GM23338 (cell line): ENCODE measurements at regions not wholly inside any gene's neighbourhood (a gene's known extent, or its start where the extent isn't known, plus 50 kb on each side); places are given as distances from the start of the nearest gene placed in this dataset.

Experiments
- ATAC-seq: fragments of 200-7000 bp; cut with Tn5 transposase; 3 replicates; pipeline ENCODE4 v1.9.1; 2020
- DNase-seq: peaks from one replicate; pipeline ENCODE4 v3.0.0-alpha.2; 2015; ENCODE audit warnings: low spot score
- H2AFZ ChIP-seq: fragments of 200-600 bp; sonication (generic); 2 replicates; pipeline ENCODE4 v1.8.0; 2016; ENCODE audit warnings: antibody characterized with exemption, mild to moderate bottlenecking, moderate library complexity
- H3F3A ChIP-seq: fragments of 200-600 bp; sonication (generic); replicated peaks from 2 replicates; pipeline ENCODE4 v1.8.0; 2017; ENCODE audit warnings: antibody characterized with exemption, mixed run types, low read depth
- H3K27ac ChIP-seq: fragments of 200-600 bp; sonication (generic); 2 replicates; pipeline ENCODE4 v1.6.1; 2016; ENCODE audit warnings: low read depth
- H3K27me3 ChIP-seq: fragments of 200-600 bp; sonication (generic); 2 replicates; pipeline ENCODE4 v1.8.0; 2016; ENCODE audit warnings: mild to moderate bottlenecking, mixed run types, moderate library complexity; ENCODE audit not compliant: insufficient read depth
- H3K36me3 ChIP-seq: fragments of 200-600 bp; sonication (generic); 2 replicates; pipeline ENCODE4 v1.8.0; 2016; ENCODE audit warnings: mild to moderate bottlenecking; ENCODE audit not compliant: insufficient read depth
- H3K4me1 ChIP-seq: fragments of 200-600 bp; sonication (generic); 2 replicates; pipeline ENCODE4 v1.8.0; 2016; ENCODE audit warnings: mild to moderate bottlenecking, moderate library complexity; ENCODE audit not compliant: insufficient read depth
- H3K4me2 ChIP-seq: fragments of 200-600 bp; sonication (generic); 2 replicates; pipeline ENCODE4 v1.7.1; 2017; ENCODE audit warnings: mixed run types
- H3K4me3 ChIP-seq: fragments of 200-600 bp; sonication (generic); 2 replicates; pipeline ENCODE4 v1.6.1; 2016; ENCODE audit warnings: mixed run types
- H3K79me2 ChIP-seq: fragments of 200-600 bp; sonication (generic); replicated peaks from 2 replicates; pipeline ENCODE4 v1.8.0; 2017; ENCODE audit warnings: mild to moderate bottlenecking; ENCODE audit not compliant: insufficient read depth
- H3K9me2 ChIP-seq: fragments of 200-600 bp; sonication (generic); 2 replicates; pipeline ENCODE4 v1.8.0; 2017; ENCODE audit not compliant: insufficient read depth
- H4K20me1 ChIP-seq: fragments of 200-600 bp; sonication (generic); replicated peaks from 2 replicates; pipeline ENCODE4 v1.8.0; 2017; ENCODE audit warnings: mild to moderate bottlenecking; ENCODE audit not compliant: insufficient read depth
- H3K27ac Mint-ChIP-seq: 2 replicates; pipeline ENCODE4 v1.8.0; 2020; ENCODE audit warnings: inconsistent platforms, mild to moderate bottlenecking, moderate library complexity, mixed read lengths
- H3K27me3 Mint-ChIP-seq: 3 replicates; pipeline ENCODE4 v1.8.0; 2022; ENCODE audit warnings: low read depth, mild to moderate bottlenecking, moderate library complexity, mixed read lengths, inconsistent platforms; ENCODE audit not compliant: insufficient read depth, poor library complexity
- H3K36me3 Mint-ChIP-seq: 3 replicates; pipeline ENCODE4 v1.8.0; 2021; ENCODE audit warnings: low read depth, mild to moderate bottlenecking, inconsistent platforms, moderate library complexity, mixed read lengths
- H3K4me1 Mint-ChIP-seq: 3 replicates; pipeline ENCODE4 v1.8.0; 2020; ENCODE audit warnings: mild to moderate bottlenecking, inconsistent platforms, mixed read lengths
- H3K4me3 Mint-ChIP-seq: 3 replicates; pipeline ENCODE4 v1.8.0; 2021; ENCODE audit warnings: moderate library complexity, mild to moderate bottlenecking, inconsistent platforms, mixed read lengths
- H3K9me3 Mint-ChIP-seq: 3 replicates; pipeline ENCODE4 v1.8.0; 2020; ENCODE audit warnings: moderate library complexity, mild to moderate bottlenecking, inconsistent platforms, mixed read lengths
- CREB1 ChIP-seq: fragments of 250-450 bp; sonication (Bioruptor Pico); IDR thresholded peaks from 2 replicates; pipeline ENCODE4 v1.5.0; 2020; ENCODE audit warnings: low read depth, mild to moderate bottlenecking, moderate library complexity
- EZH2 ChIP-seq: fragments of 200-600 bp; sonication (generic); IDR thresholded peaks from one replicate; pipeline ENCODE4 v1.8.0; 2017; ENCODE audit warnings: antibody characterized with exemption, mild to moderate bottlenecking, low read depth; ENCODE audit not compliant: unreplicated experiment
- JUNB ChIP-seq: IDR thresholded peaks from one replicate; pipeline ENCODE4 v1.6.1; 2016; ENCODE audit warnings: antibody characterized with exemption; ENCODE audit not compliant: unreplicated experiment
- POLR2AphosphoS5 ChIP-seq: IDR thresholded peaks from 2 replicates; pipeline ENCODE4 v1.6.1; 2016; ENCODE audit warnings: antibody characterized with exemption, low read depth
- STAT1 ChIP-seq: IDR thresholded peaks from one replicate; pipeline ENCODE4 v1.6.1; 2016; ENCODE audit warnings: antibody characterized with exemption; ENCODE audit not compliant: unreplicated experiment
- ZNF114 ChIP-seq: fragments of 250-450 bp; sonication (Bioruptor Pico); IDR thresholded peaks from 2 replicates; pipeline ENCODE4 v1.5.0; 2020; ENCODE audit warnings: mild to moderate bottlenecking, moderate library complexity
- ZNF331 ChIP-seq: fragments of 250-450 bp; sonication (Bioruptor Pico); IDR thresholded peaks from 2 replicates; pipeline ENCODE4 v1.5.0; 2020; ENCODE audit warnings: low read depth, mild to moderate bottlenecking, moderate library complexity
- TF ChIP-seq, protein P1 (sequence below), 2 experiments: fragments of 200-600 bp in 1 of 2; sonication (generic) in 1 of 2; conservative IDR thresholded peaks; 2 replicates each; pipeline versions ENCODE4 v1.5.1 to v1.6.1; 2016 to 2017; ENCODE audit warnings: antibody characterized with exemption in 2 of 2, low read depth in 2 of 2, mild to moderate bottlenecking in 2 of 2, moderate library complexity in 1 of 2
- TF ChIP-seq, protein P2 (sequence below): IDR thresholded peaks from one replicate; pipeline ENCODE4 v1.6.1; 2018; ENCODE audit warnings: antibody characterized with exemption; ENCODE audit not compliant: unreplicated experiment
- TF ChIP-seq, protein P3 (sequence below): IDR thresholded peaks from 2 replicates; pipeline ENCODE4 v1.6.1; 2016; ENCODE audit warnings: antibody characterized with exemption

GRCh38 chr2:136344339-136344738 is 226.4 kb upstream of the CXCR4 start:
- no peak for DNase-seq
- H3K27me3 Mint-ChIP-seq = no peaks in the 10 kb centered on the region
- no peaks in the 10 kb centered on the region for H3K4me1 Mint-ChIP-seq
- no peak overlapping the region for H3K4me3 Mint-ChIP-seq
- H3K4me1 ChIP-seq = no peaks in the 10 kb centered on the region
- H3K4me3 ChIP-seq = no peak overlapping the region
- H3K27me3 ChIP-seq = no peaks in the 10 kb centered on the region
- no peaks in the 10 kb centered on the region for H3K9me2 ChIP-seq
- no peak overlapping the region for H3K4me2 ChIP-seq
- ATAC-seq = no peak
- no peak overlapping the region for H2AFZ ChIP-seq
- H3K27ac ChIP-seq = no peak overlapping the region
- H3K36me3 Mint-ChIP-seq = no peaks in the 10 kb centered on the region
- no peak overlapping the region for H3K27ac Mint-ChIP-seq
- no peaks in the 10 kb centered on the region for H3K79me2 ChIP-seq
- no peaks in the 10 kb centered on the region for H4K20me1 ChIP-seq
- H3F3A ChIP-seq = no peaks in the 10 kb centered on the region
- H3K9me3 Mint-ChIP-seq = no peaks in the 10 kb centered on the region; the same call in 2 of the 3 replicates
- TF ChIP-seq EZH2 (no peak), ZNF114 (CRISPR knock-in tag) (no peak)
- H3K36me3 ChIP-seq = no peaks in the 10 kb centered on the region

DNA sequence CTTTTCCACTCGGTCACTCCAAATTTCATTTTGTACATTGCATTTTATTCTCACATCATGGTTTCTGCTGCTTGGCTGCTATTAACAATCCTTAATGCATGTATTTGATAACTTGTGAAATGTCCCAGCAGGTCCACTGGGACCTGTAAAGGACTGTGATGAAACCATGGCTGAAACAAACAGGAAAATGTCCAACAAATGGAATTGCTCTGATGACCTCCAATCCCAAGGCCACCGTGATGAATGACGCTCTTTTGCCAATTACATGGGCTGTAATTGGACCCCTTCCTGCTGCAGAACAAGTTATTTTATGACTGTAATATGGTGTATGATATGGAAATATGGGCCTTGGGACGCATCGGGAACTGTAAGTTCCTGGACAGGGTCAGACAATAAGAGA is 224.2 kb upstream of the CXCR4 start:
- Histone ChIP-seq H4K20me1 (no peaks in the 10 kb centered on the region), H3K4me3 (no peak overlapping the region), H3K4me2 (no peak overlapping the region), H3K9me2 (no peaks in the 10 kb centered on the region), H3F3A (no peaks in the 10 kb centered on the region), H3K27ac (no peak overlapping the region), H2AFZ (no peak overlapping the region), H3K4me1 (no peaks in the 10 kb centered on the region), H3K79me2 (no peaks in the 10 kb centered on the region), H3K27me3 (no peaks in the 10 kb centered on the region), H3K36me3 (no peaks in the 10 kb centered on the region)
- Mint-ChIP-seq H3K36me3 (no peaks in the 10 kb centered on the region), H3K27me3 (no peaks in the 10 kb centered on the region), H3K4me1 (no peaks in the 10 kb centered on the region), H3K4me3 (no peak overlapping the region), H3K9me3 (no peaks in the 10 kb centered on the region; the same call in 2 of the 3 replicates), H3K27ac (no peak overlapping the region)
- ATAC-seq (no peak), DNase-seq (no peak)
- no peak for TF ChIP-seq JUNB
- TF ChIP-seq, protein P1, sequence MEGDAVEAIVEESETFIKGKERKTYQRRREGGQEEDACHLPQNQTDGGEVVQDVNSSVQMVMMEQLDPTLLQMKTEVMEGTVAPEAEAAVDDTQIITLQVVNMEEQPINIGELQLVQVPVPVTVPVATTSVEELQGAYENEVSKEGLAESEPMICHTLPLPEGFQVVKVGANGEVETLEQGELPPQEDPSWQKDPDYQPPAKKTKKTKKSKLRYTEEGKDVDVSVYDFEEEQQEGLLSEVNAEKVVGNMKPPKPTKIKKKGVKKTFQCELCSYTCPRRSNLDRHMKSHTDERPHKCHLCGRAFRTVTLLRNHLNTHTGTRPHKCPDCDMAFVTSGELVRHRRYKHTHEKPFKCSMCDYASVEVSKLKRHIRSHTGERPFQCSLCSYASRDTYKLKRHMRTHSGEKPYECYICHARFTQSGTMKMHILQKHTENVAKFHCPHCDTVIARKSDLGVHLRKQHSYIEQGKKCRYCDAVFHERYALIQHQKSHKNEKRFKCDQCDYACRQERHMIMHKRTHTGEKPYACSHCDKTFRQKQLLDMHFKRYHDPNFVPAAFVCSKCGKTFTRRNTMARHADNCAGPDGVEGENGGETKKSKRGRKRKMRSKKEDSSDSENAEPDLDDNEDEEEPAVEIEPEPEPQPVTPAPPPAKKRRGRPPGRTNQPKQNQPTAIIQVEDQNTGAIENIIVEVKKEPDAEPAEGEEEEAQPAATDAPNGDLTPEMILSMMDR (conservative IDR thresholded peaks at IDR 0.05; ENCODE audit: low read depth in 2 of 2) = no peak
- TF ChIP-seq STAT1 = no peak
- TF ChIP-seq CREB1 (CRISPR knock-in tag) = no peak
- TF ChIP-seq, protein P2, sequence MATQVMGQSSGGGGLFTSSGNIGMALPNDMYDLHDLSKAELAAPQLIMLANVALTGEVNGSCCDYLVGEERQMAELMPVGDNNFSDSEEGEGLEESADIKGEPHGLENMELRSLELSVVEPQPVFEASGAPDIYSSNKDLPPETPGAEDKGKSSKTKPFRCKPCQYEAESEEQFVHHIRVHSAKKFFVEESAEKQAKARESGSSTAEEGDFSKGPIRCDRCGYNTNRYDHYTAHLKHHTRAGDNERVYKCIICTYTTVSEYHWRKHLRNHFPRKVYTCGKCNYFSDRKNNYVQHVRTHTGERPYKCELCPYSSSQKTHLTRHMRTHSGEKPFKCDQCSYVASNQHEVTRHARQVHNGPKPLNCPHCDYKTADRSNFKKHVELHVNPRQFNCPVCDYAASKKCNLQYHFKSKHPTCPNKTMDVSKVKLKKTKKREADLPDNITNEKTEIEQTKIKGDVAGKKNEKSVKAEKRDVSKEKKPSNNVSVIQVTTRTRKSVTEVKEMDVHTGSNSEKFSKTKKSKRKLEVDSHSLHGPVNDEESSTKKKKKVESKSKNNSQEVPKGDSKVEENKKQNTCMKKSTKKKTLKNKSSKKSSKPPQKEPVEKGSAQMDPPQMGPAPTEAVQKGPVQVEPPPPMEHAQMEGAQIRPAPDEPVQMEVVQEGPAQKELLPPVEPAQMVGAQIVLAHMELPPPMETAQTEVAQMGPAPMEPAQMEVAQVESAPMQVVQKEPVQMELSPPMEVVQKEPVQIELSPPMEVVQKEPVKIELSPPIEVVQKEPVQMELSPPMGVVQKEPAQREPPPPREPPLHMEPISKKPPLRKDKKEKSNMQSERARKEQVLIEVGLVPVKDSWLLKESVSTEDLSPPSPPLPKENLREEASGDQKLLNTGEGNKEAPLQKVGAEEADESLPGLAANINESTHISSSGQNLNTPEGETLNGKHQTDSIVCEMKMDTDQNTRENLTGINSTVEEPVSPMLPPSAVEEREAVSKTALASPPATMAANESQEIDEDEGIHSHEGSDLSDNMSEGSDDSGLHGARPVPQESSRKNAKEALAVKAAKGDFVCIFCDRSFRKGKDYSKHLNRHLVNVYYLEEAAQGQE = no peak
- TF ChIP-seq ZNF331 = no peak
- no peak for TF ChIP-seq EZH2
- TF ChIP-seq, protein P3, sequence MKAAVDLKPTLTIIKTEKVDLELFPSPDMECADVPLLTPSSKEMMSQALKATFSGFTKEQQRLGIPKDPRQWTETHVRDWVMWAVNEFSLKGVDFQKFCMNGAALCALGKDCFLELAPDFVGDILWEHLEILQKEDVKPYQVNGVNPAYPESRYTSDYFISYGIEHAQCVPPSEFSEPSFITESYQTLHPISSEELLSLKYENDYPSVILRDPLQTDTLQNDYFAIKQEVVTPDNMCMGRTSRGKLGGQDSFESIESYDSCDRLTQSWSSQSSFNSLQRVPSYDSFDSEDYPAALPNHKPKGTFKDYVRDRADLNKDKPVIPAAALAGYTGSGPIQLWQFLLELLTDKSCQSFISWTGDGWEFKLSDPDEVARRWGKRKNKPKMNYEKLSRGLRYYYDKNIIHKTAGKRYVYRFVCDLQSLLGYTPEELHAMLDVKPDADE = no peak
- no peak for TF ChIP-seq POLR2AphosphoS5
